Central memory CD8-positive, alpha-beta T cell (primary cell): ENCODE measurements at regions not wholly inside any gene's neighbourhood (a gene's known extent, or its start where the extent isn't known, plus 50 kb on each side); places are given as distances from the start of the nearest gene placed in this dataset.

Experiments
- ATAC-seq: fragments of 150-1000 bp; cut with Tn5 transposase; replicated peaks from 2 replicates; pipeline ENCODE4 v1.10.0; 2022; ENCODE audit warnings: mild to moderate bottlenecking, moderate FRiP score, moderate number of reproducible peaks; ENCODE audit not compliant: poor library complexity, severe bottlenecking; ENCODE audit errors: extremely low read depth
- DNase-seq, 2 donors: peaks; one replicate each; pipeline ENCODE4 v3.0.0; 2021; ENCODE audit warnings: low spot score in 2 of 2
- H3K27ac Mint-ChIP-seq: one replicate; pipeline ENCODE4 v1.8.0; 2022; ENCODE audit warnings: low read depth, mild to moderate bottlenecking, moderate library complexity, mixed read lengths
- H3K27me3 Mint-ChIP-seq: one replicate; pipeline ENCODE4 v1.8.0; 2022; ENCODE audit warnings: mixed read lengths
- H3K36me3 Mint-ChIP-seq: one replicate; pipeline ENCODE4 v1.8.0; 2022; ENCODE audit warnings: mild to moderate bottlenecking, moderate library complexity, mixed read lengths; ENCODE audit not compliant: insufficient read depth
- H3K4me1 Mint-ChIP-seq: one replicate; pipeline ENCODE4 v1.8.0; 2022; ENCODE audit warnings: mixed read lengths
- H3K4me3 Mint-ChIP-seq: one replicate; pipeline ENCODE4 v1.8.0; 2022; ENCODE audit warnings: mild to moderate bottlenecking, moderate library complexity, mixed read lengths
- H3K9me3 Mint-ChIP-seq: one replicate; pipeline ENCODE4 v1.8.0; 2022; ENCODE audit warnings: mixed read lengths

DNA sequence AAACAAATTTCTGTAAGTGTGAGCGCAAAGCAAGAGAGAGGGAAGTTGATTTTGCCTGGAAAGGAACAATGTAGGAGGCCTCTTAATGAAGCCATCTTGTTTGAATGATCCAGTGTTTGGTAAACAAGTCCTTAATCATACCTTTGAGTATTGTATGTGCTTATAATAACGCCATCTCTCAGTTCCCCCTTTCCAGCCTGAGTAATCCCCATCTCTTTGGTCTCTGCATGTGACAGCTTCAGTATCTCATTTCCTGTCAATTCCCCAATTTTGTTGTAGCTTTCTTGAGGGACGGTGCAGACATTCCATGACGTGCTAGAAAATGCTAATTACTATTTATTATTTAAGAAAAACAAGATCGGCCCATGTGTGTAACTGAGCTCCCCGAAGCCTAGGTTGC lies 349.3 kb upstream of the NR2F2 start:
- Mint-ChIP-seq H3K27ac (no peak overlapping the region), H3K27me3 (peaks cover 16% of the 10 kb centered on the region), H3K36me3 (no peaks in the 10 kb centered on the region), H3K9me3 (no peaks in the 10 kb centered on the region), H3K4me3 (no peak overlapping the region), H3K4me1 (no peaks in the 10 kb centered on the region)
- DNase-seq (no peak), ATAC-seq (no peak)

DNA sequence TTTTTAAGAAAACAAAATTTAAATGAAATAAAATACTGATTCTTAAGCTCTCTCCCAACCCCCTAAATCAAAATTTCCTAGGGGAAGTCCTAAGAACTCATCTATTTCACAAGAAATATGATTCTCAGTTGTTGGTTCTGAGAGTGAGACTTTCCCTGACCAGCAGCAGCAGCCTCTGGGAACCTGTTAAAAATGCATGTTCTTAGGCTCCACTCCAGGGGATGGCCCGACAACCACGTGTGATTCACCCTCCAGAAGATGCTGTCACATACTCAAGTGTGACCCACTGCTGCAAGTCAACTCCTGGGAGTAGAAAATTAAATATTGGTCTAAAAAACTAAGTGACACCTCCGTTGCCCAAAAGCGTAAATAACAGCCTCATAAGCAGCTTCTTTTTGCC lies 343.2 kb upstream of the NR2F2 start:
- DNase-seq: no peak
- Mint-ChIP-seq H3K27me3 (peaks cover 28% of the 10 kb centered on the region), H3K9me3 (peaks cover 10% of the 10 kb centered on the region), H3K27ac (no peak overlapping the region), H3K36me3 (no peaks in the 10 kb centered on the region), H3K4me3 (no peak overlapping the region), H3K4me1 (peaks cover 16% of the 10 kb centered on the region)
- ATAC-seq: no peak

DNA sequence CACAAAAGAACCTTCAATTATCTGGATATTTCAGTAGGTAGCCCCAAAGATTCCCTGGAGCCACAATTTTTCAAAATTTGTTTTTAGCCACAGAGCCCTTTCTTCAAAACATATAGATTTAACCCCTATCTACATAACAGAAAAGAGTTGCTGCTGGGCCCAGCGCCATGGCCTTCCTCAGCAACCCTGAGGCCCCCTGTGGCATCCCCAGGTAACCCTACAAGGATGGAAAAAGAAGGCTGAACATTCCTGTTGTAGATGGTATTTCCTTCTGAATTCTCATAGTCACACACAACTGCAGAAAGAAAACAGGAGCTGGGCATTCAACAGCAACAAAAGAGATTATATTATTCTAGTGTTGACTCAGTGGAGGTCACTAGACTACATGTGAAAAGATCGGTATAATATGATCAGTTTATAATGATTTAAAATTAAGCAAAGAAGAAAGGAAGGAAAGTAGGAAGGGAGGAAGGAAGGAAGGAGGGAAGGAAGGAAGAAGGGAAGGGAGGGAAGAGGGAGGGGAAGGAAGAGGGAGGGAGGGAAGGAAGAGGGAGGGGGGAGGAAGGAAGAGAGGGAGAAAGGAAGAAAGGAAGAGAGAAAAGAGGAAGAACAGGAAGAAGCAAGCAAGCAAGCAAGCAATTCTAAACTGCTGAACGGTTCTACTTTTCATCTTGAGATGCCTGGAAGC lies 342.5 kb upstream of the NR2F2 start:
- H3K27ac Mint-ChIP-seq: no peak overlapping the region
- ATAC-seq: no peak
- H3K9me3 Mint-ChIP-seq: peaks cover 10% of the 10 kb centered on the region

DNA sequence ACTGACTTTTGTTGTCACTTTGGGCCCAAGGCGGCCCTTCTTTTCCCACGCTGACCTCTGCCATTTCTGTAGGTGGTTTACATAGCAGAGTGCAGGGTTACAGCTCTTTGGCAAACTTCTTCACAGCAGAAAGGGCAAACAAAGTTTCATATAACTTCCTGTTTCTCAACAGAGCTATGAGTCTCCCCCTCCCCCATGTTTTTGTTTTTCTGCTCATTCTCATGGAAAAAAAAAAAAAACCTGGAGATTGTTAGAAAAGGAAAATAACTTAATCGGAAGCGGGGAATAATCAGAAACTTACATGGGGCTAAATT lies 342.0 kb upstream of the NR2F2 start:
- Mint-ChIP-seq H3K27me3 (peaks cover 20% of the 10 kb centered on the region), H3K4me1 (peaks cover 16% of the 10 kb centered on the region), H3K9me3 (peaks cover 10% of the 10 kb centered on the region), H3K36me3 (no peaks in the 10 kb centered on the region), H3K27ac (no peak overlapping the region), H3K4me3 (no peak overlapping the region)
- DNase-seq (no peak), ATAC-seq (no peak)

More for the DNA sequence above, 342.5 kb upstream of the NR2F2 start:
- Mint-ChIP-seq H3K36me3 (no peaks in the 10 kb centered on the region), H3K27me3 (peaks cover 21% of the 10 kb centered on the region), H3K4me1 (peaks cover 16% of the 10 kb centered on the region), H3K4me3 (no peak overlapping the region)
- no peak for DNase-seq

DNA sequence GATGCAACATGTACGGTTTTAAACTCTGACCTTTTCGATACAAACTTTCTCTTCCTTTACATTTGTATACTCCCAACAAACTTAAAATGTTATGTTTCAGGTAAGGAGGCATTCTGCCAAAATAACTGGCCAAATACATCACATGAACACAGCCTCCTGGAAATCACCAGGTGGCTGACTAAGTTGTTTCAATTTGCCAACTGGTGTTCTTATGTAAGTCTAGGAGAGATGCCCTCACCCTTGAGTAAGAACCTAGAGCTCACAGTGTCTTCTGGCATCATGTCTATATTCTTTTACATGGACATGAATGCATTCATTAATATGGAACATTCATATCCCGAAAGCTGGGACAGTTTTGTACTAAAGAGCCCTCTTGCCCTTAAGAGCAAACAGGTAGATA lies 341.1 kb upstream of the NR2F2 start:
- peaks cover 20% of the 10 kb centered on the region for H3K27me3 Mint-ChIP-seq
- H3K4me3 Mint-ChIP-seq: no peak overlapping the region
- H3K27ac Mint-ChIP-seq: no peak overlapping the region
- H3K36me3 Mint-ChIP-seq: no peaks in the 10 kb centered on the region
- H3K4me1 Mint-ChIP-seq: peaks cover 16% of the 10 kb centered on the region
- ATAC-seq (no peak), DNase-seq (no peak)
- H3K9me3 Mint-ChIP-seq: peaks cover 10% of the 10 kb centered on the region

DNA sequence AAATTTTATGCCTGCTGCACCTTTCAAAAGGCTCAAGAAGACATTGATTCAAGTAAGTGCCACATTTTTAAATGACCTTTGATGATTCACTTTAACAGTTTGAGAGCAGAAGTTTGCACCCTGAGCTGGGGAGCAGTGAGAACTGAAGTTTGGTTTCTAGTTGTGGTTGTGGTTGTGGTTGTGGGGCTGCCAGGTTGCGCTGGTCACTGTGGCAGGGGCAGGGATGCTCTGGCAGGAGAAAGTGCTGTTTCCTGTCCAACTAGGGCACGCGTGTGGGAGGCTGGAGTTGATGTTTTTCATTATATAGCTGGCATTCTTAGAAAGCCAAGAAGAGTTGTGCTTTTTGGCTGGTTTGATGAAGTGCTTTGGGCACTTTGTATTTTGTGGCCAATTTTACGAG lies 339.7 kb upstream of the NR2F2 start:
- ATAC-seq: no peak
- Mint-ChIP-seq H3K9me3 (peaks cover 10% of the 10 kb centered on the region), H3K4me1 (peaks cover 26% of the 10 kb centered on the region), H3K4me3 (no peak overlapping the region), H3K27me3 (peaks cover 28% of the 10 kb centered on the region), H3K36me3 (no peaks in the 10 kb centered on the region), H3K27ac (no peak overlapping the region)
- DNase-seq: no peak

DNA sequence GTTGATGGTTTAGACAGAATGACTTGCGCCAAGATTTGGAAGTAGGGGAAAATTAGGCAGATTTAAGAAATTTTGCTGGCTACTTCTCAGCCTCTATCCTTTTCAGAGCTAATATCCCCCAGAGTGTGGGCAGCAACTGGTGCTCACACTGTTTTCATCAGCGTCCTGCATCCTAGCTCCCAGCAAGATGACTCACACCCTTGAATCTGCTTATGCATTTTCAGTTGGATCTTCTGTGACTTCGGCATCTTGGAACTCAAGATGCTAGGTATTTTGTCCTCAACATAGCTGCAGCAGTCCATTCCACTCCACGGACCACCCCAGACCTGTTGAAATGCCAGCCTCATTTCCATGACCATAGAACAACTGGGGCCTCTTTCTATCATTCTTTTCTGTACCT lies 336.1 kb upstream of the NR2F2 start:
- H3K36me3 Mint-ChIP-seq: no peaks in the 10 kb centered on the region
- peaks cover 28% of the 10 kb centered on the region for H3K4me1 Mint-ChIP-seq
- H3K4me3 Mint-ChIP-seq: no peak overlapping the region
- peaks cover 5% of the 10 kb centered on the region for H3K9me3 Mint-ChIP-seq
- ATAC-seq (no peak), DNase-seq (no peak)
- H3K27ac Mint-ChIP-seq: no peak overlapping the region
- peaks cover 20% of the 10 kb centered on the region for H3K27me3 Mint-ChIP-seq

DNA sequence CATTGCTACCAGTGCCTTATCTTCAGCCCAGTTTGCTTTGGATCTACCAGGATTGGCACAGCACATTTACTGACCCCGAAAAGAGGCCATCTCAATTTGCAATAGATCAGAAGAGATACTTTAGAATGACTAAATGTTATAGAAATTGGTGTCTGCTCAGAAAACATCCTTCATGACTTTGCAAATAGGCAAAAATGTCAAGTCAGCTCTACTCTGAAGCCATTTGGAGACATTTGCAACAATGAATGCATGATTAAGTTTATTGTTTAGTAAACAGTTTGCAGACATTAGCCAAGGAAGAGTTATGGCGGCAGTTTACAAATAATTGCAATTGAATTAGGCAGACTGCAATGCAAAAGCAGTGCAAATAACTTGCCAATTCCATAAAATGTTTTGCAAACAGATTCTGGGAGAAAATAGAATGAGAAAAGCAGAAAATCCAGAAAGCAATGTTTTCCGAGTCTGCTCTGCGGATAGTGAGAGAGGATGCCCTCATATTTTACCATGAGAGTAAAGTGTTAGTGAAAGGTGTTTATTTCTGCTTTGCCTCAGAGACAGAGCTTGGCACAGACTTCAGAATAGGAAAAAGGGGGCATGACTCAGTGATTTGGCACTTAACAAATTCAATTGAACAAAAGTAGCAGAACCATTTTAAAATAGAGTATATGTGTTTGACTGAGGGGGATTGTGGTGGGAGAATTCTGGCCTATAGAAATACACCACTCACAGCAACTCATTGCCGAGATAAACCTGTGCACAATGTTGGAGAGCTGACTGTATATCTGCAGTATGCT lies 334.9 kb upstream of the NR2F2 start:
- no peaks in the 10 kb centered on the region for H3K36me3 Mint-ChIP-seq
- no peak for DNase-seq
- no peaks in the 10 kb centered on the region for H3K9me3 Mint-ChIP-seq
- peaks cover 21% of the 10 kb centered on the region for H3K4me1 Mint-ChIP-seq
- H3K27me3 Mint-ChIP-seq: peaks cover 12% of the 10 kb centered on the region
- no peak overlapping the region for H3K27ac Mint-ChIP-seq
- H3K4me3 Mint-ChIP-seq: no peak overlapping the region
- ATAC-seq: no peak

DNA sequence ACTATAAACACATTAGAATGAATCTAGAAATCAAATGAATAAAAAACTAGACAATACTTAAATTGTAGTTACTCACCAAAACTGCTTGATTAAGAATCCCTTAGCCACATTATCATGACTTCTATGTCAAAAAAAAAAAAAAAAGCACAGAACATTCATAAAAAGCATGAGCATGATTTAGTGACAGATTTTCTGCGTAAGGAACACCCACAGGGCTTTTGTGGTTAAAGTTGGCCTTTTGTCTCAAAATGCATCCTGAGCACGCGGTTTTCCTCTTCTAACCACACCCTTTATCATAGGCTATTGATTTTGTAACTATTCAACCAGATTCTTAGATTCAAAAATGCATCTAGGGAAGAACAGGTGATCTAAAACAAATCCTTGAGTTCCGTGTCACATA lies 334.0 kb upstream of the NR2F2 start:
- H3K4me1 Mint-ChIP-seq: peaks cover 16% of the 10 kb centered on the region
- no peaks in the 10 kb centered on the region for H3K36me3 Mint-ChIP-seq
- H3K4me3 Mint-ChIP-seq: no peak overlapping the region
- ATAC-seq: no peak
- no peak overlapping the region for H3K27ac Mint-ChIP-seq
- no peaks in the 10 kb centered on the region for H3K9me3 Mint-ChIP-seq
- DNase-seq: no peak
- H3K27me3 Mint-ChIP-seq: peaks cover 9% of the 10 kb centered on the region

DNA sequence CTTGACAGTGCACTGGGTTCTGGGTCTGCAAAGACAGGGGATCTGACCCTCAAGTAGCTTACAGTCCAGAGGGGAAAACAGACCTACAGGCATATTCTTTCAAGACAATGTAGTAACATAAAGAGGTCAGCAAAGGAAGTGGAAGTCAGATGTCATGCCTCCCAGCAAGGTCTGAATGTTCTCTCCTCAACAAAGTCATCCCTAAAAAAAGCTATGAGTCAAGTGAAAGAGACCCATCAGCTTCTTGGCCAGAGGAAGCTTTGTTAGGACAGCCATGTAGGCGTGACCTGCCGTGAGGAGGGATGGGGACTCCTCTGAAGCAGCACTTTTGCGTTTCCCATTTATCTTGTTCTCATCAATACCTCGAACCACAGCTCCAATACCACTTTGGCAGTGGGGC lies 331.6 kb upstream of the NR2F2 start:
- DNase-seq (no peak), ATAC-seq (no peak)
- Mint-ChIP-seq H3K36me3 (no peaks in the 10 kb centered on the region), H3K9me3 (no peaks in the 10 kb centered on the region), H3K4me3 (no peak overlapping the region), H3K4me1 (peaks cover 16% of the 10 kb centered on the region), H3K27ac (no peak overlapping the region), H3K27me3 (peaks cover 9% of the 10 kb centered on the region)

DNA sequence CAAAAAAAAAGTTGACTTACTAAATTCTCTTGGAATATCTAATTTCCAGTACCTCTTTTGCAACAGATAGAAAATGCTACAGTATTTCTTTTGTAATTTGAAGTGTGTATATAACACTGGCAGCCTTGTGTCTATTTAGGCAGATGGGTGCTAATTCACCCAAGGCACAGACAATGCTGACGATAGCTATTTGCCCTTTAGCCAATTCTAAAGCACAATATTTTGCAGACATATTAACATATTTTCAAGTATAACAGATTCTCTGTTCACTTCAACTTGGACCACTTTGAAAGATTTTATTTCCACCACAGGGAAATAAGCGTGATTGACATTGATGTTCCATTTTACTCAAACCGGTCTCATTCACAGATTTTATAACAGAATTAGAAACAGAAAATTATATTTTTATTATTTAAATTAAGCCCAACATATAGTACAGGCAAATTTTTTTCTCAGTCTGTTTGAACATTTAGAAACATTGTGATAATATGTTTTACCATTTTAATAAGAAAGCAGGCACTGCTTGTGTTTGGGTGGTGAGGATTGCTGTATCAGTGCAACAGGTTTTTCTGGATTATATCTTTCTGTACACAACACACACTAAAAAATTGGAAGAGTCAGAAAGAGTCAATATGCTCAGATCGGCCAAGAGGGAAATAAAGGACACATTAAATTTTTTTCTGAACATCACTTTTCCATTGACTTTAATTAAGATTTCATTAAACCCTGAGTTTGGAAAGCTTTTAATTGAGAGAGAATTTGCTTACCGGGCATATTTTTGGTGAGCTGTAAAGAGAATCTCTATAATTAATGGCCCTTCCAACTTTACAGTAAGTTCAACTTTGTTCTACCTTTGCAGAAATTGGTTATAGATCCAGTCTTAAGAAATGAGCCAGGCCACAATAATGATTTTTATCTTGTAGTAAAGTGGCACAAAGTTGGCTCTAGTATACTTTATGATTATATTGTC lies 327.3 kb upstream of the NR2F2 start:
- Mint-ChIP-seq H3K4me1 (no peaks in the 10 kb centered on the region), H3K27me3 (peaks cover 30% of the 10 kb centered on the region), H3K9me3 (peaks cover 6% of the 10 kb centered on the region), H3K36me3 (no peaks in the 10 kb centered on the region), H3K27ac (no peak overlapping the region), H3K4me3 (no peak overlapping the region)
- no peak for DNase-seq
- ATAC-seq: no peak

DNA sequence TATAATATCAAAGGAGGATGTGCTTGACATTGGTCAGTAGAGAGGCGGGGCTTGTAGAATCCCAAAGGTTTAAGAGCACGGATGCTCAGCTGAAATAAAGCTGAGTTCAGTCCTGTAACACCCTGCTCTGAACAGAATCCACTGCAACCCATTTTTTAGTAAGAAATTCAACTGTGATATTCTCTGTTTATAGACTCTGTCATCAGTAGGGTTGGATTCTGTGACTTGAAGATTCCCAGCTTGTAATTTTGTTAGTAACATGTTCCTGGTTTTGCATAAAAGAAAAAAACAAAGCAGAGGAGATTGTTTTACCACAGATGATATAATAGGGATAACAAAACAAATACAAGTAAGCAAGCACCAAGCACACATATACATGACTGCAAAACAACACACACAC lies 324.6 kb upstream of the NR2F2 start:
- Mint-ChIP-seq H3K36me3 (no peaks in the 10 kb centered on the region), H3K27ac (no peak overlapping the region), H3K4me3 (no peak overlapping the region), H3K27me3 (peaks cover 34% of the 10 kb centered on the region), H3K9me3 (peaks cover 6% of the 10 kb centered on the region), H3K4me1 (no peaks in the 10 kb centered on the region)
- no peak for DNase-seq
- no peak for ATAC-seq
